SU-DHL-6 (cell line): ENCODE measurements at regions not wholly inside any gene's neighbourhood (a gene's known extent, or its start where the extent isn't known, plus 50 kb on each side); places are given as distances from the start of the nearest gene placed in this dataset.

ENCODE experiments used
- H2AFZ ChIP-seq: fragments of 200-600 bp; sonication (generic); 2 replicates; pipeline ENCODE4 v1.6.1; 2014; ENCODE audit warnings: low read depth, mild to moderate bottlenecking, moderate library complexity, mixed read lengths, antibody characterized with exemption, low read length; ENCODE audit not compliant: severe bottlenecking
- H3F3A ChIP-seq: fragments of 200-600 bp; shearing (Covaris generic); 2 replicates; pipeline ENCODE4 v1.6.0; 2016; ENCODE audit warnings: antibody characterized with exemption, mild to moderate bottlenecking; ENCODE audit not compliant: insufficient read depth
- H3K27ac ChIP-seq: fragments of 200-600 bp; sonication (generic); 2 replicates; pipeline ENCODE4 v1.5.1; 2016; ENCODE audit warnings: low read depth, mild to moderate bottlenecking, low read length, moderate library complexity, mixed read lengths
- H3K27me3 ChIP-seq: fragments of 200-600 bp; sonication (generic), shearing (Covaris generic); 2 replicates; pipeline ENCODE4 v1.6.0; 2014; ENCODE audit warnings: mild to moderate bottlenecking, low read length
- H3K36me3 ChIP-seq: fragments of 200-600 bp; sonication (generic); 2 replicates; pipeline ENCODE4 v1.6.1; 2014; ENCODE audit warnings: mild to moderate bottlenecking, low read length, mixed read lengths
- H3K4me2 ChIP-seq: fragments of 300-600, 200-600 bp; shearing (Covaris generic), sonication (generic); 2 replicates; pipeline ENCODE4 v1.6.0; 2014; ENCODE audit warnings: low read length, low read depth, mild to moderate bottlenecking; ENCODE audit not compliant: poor library complexity, severe bottlenecking
- H3K4me3 ChIP-seq: fragments of 200-600 bp; sonication (generic); 2 replicates; pipeline ENCODE4 v1.5.1; 2014; ENCODE audit warnings: antibody characterized with exemption, low read length, mild to moderate bottlenecking, mixed read lengths; ENCODE audit not compliant: insufficient read depth, poor library complexity, severe bottlenecking
- H3K79me2 ChIP-seq: fragments of 200-600 bp; sonication (generic); 2 replicates; pipeline ENCODE4 v1.6.1; 2014; ENCODE audit warnings: mild to moderate bottlenecking, low read length, moderate library complexity; ENCODE audit not compliant: insufficient read depth
- H3K9ac ChIP-seq: fragments of 200-600 bp; sonication (generic); 2 replicates; pipeline ENCODE4 v1.7.0; 2014; ENCODE audit warnings: mild to moderate bottlenecking, low read length
- H3K9me2 ChIP-seq: fragments of 200-600 bp; sonication (generic); replicated peaks from 2 replicates; pipeline ENCODE4 v1.6.1; 2014; ENCODE audit warnings: low read length; ENCODE audit not compliant: insufficient read depth
- H3K9me3 ChIP-seq: fragments of 200-600 bp; sonication (generic); 2 replicates; pipeline ENCODE4 v1.6.1; 2014; ENCODE audit warnings: low read length, mixed read lengths; ENCODE audit not compliant: insufficient read depth
- H4K20me1 ChIP-seq: fragments of 200-600 bp; sonication (generic); 2 replicates; pipeline ENCODE4 v1.6.1; 2014; ENCODE audit warnings: low read depth, mild to moderate bottlenecking, antibody characterized with exemption, low read length, moderate library complexity, mixed read lengths
- EZH2phosphoT487 ChIP-seq: fragments of 200-600 bp; sonication (generic), shearing (Covaris generic); conservative IDR thresholded peaks from 2 replicates; pipeline ENCODE4 v1.6.1; 2018; ENCODE audit warnings: mild to moderate bottlenecking, antibody characterized with exemption, low read length, moderate library complexity, mixed read lengths
- TF ChIP-seq, protein P1 (sequence below): fragments of 200-600 bp; sonication (generic); IDR thresholded peaks from one replicate; pipeline ENCODE4 v1.5.1; 2017; ENCODE audit warnings: antibody characterized with exemption, mild to moderate bottlenecking, low read length, moderate library complexity; ENCODE audit not compliant: insufficient read depth, poor library complexity, severe bottlenecking

DNA sequence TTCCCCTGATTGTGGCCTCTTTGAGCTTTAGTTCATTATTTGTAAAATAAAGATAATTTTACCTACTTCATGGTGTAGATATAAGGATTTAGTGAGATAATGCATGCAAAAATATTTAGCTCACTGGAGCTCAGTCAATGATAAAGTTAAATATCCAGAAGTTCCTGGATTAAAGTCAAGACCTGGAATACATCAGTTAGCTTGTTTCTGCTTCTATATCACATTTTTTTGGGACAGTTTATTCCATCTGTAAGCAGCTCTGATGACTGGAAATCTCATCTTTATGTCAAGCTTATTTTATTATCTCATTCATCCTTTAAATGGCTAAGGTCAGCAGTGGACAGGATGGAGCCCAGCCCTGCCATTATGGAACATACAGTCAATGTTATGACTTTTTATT is 152.0 kb downstream of the EVA1A start:
- Histone ChIP-seq H3K9ac (no peak overlapping the region), H3K9me3 (no peaks in the 10 kb centered on the region), H3K36me3 (no peaks in the 10 kb centered on the region), H3F3A (no peaks in the 10 kb centered on the region), H3K9me2 (no peaks in the 10 kb centered on the region), H3K27me3 (no peaks in the 10 kb centered on the region), H3K79me2 (no peaks in the 10 kb centered on the region), H4K20me1 (no peaks in the 10 kb centered on the region), H3K4me3 (no peak overlapping the region), H2AFZ (no peak overlapping the region), H3K27ac (no peak overlapping the region), H3K4me2 (no peak overlapping the region)
- TF ChIP-seq, protein P1, sequence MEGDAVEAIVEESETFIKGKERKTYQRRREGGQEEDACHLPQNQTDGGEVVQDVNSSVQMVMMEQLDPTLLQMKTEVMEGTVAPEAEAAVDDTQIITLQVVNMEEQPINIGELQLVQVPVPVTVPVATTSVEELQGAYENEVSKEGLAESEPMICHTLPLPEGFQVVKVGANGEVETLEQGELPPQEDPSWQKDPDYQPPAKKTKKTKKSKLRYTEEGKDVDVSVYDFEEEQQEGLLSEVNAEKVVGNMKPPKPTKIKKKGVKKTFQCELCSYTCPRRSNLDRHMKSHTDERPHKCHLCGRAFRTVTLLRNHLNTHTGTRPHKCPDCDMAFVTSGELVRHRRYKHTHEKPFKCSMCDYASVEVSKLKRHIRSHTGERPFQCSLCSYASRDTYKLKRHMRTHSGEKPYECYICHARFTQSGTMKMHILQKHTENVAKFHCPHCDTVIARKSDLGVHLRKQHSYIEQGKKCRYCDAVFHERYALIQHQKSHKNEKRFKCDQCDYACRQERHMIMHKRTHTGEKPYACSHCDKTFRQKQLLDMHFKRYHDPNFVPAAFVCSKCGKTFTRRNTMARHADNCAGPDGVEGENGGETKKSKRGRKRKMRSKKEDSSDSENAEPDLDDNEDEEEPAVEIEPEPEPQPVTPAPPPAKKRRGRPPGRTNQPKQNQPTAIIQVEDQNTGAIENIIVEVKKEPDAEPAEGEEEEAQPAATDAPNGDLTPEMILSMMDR = no peak
- TF ChIP-seq EZH2phosphoT487 = no peak

DNA sequence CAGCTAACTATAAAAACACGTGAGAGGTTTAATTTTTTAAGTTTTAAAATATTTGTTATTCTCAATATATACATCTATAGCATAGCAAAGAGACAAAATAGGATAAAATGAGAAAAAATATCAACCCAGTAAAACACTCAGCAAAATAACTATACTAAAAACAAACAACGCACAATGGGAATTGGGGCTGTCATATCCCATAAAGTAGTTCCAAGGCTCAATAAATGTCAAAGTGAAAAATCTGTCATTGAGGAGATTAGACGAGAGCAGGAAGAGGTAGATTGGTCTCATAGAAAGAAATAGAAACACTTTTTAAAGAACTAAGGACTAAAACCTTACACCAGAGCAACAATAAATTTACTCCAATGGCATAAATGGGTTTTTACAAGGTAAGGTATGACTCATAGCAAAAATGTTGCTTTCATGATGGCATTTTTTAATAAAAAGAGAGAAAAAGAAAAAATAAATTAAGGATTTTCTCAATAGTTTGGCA is 153.7 kb downstream of the EVA1A start:
- no peaks in the 10 kb centered on the region for H3K9me2 ChIP-seq
- no peak overlapping the region for H3K4me2 ChIP-seq
- no peak for TF ChIP-seq EZH2phosphoT487
- TF ChIP-seq, protein P1 = no peak
- no peak overlapping the region for H3K9ac ChIP-seq
- H3K27ac ChIP-seq = no peak overlapping the region
- H3K4me3 ChIP-seq = no peak overlapping the region
- no peaks in the 10 kb centered on the region for H3K27me3 ChIP-seq
- no peaks in the 10 kb centered on the region for H3K79me2 ChIP-seq
- no peak overlapping the region for H2AFZ ChIP-seq
- no peaks in the 10 kb centered on the region for H3F3A ChIP-seq
- no peaks in the 10 kb centered on the region for H3K9me3 ChIP-seq
- H4K20me1 ChIP-seq = no peaks in the 10 kb centered on the region
- H3K36me3 ChIP-seq = no peaks in the 10 kb centered on the region

DNA sequence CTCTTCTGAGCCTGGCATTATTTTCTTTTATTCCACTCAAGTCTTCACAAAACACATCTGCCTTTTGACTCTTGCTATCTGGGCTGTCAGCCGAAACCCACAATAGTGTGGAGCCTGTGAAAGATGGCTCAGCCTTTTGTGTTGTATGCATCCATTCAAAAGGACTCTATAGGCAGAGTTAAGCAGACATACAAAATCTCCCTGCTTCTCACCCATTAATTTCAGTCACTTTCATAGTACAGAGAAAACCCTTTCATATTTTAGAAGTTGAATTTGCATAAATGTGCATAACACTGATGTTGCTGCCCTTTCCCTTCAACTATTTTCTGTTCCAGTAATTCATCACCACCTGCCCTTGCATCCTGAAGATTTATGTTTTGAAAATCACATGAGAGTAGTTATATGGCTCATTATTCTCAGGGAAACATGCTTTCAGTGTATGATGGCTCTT is 154.6 kb downstream of the EVA1A start:
- Histone ChIP-seq H3K79me2 (no peaks in the 10 kb centered on the region), H3K4me2 (no peak overlapping the region), H3F3A (no peaks in the 10 kb centered on the region), H4K20me1 (no peaks in the 10 kb centered on the region), H2AFZ (no peak overlapping the region), H3K4me3 (no peak overlapping the region), H3K9ac (no peak overlapping the region), H3K27me3 (no peaks in the 10 kb centered on the region), H3K36me3 (no peaks in the 10 kb centered on the region), H3K27ac (no peak overlapping the region), H3K9me2 (no peaks in the 10 kb centered on the region), H3K9me3 (no peaks in the 10 kb centered on the region)
- TF ChIP-seq, protein P1 = no peak
- no peak for TF ChIP-seq EZH2phosphoT487

DNA sequence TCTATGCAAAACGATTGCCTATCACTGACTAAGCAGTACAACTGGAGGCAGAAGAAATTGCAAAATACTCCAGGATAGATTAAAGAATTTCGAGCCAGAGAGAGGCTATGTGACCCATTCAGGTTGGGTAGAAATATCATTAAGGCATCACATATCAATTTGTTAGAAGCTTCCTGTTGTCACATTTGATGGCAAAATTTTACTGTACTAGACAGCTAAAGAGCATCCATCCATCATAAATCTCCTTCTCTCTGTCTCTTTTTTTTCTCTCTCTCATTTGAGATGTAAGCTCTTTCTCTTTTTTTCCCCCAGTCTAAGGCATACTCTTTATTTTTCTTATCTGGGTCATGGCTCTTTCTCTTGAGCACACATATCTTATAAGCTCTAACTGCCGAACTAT is 155.7 kb downstream of the EVA1A start:
- Histone ChIP-seq H3K27me3 (no peaks in the 10 kb centered on the region), H3K9me3 (no peaks in the 10 kb centered on the region), H3F3A (no peaks in the 10 kb centered on the region)

More for the DNA sequence above, 155.7 kb downstream of the EVA1A start:
- H3K4me3 ChIP-seq = no peak overlapping the region
- H3K9ac ChIP-seq = no peak overlapping the region
- no peaks in the 10 kb centered on the region for H3K9me2 ChIP-seq
- no peaks in the 10 kb centered on the region for H4K20me1 ChIP-seq
- H2AFZ ChIP-seq = no peak overlapping the region
- H3K79me2 ChIP-seq = no peaks in the 10 kb centered on the region
- H3K27ac ChIP-seq = no peak overlapping the region
- H3K4me2 ChIP-seq = no peak overlapping the region
- H3K36me3 ChIP-seq = no peaks in the 10 kb centered on the region
- TF ChIP-seq, protein P1 = no peak
- no peak for TF ChIP-seq EZH2phosphoT487
